HepG2 (cell line): ENCODE measurements at regions not wholly inside any gene's neighbourhood (a gene's known extent, or its start where the extent isn't known, plus 50 kb on each side); places are given as distances from the start of the nearest gene placed in this dataset.

Source experiments
- ATF7 ChIP-seq, 2 experiments: fragments of 450-650 bp in 1 of 2; sonication (generic) in 1 of 2; formaldehyde crosslinking in 1 of 2; IDR thresholded peaks; 2 replicates each; pipeline versions ENCODE4 v1.4.0 to v1.6.1; 2016 to 2020; ENCODE audit warnings: antibody characterized with exemption in 1 of 2, mild to moderate bottlenecking in 1 of 2, missing genetic modification reagents in 1 of 2
- CBX1 ChIP-seq: IDR thresholded peaks from one replicate; pipeline ENCODE4 v1.6.1; 2016; ENCODE audit warnings: antibody characterized with exemption, low read depth
- CC2D1A ChIP-seq: sonication (generic); formaldehyde crosslinking; IDR thresholded peaks from 2 replicates; pipeline ENCODE4 v1.8.1; 2023; ENCODE audit warnings: mild to moderate bottlenecking, missing genetic modification reagents
- DRAP1 ChIP-seq: IDR thresholded peaks from 2 replicates; pipeline ENCODE4 v1.6.1; 2016; ENCODE audit warnings: missing genetic modification reagents, missing compliant biosample characterization
- ERF ChIP-seq: IDR thresholded peaks from 2 replicates; pipeline ENCODE4 v1.6.1; 2018; ENCODE audit warnings: missing biosample characterization, missing genetic modification reagents
- HNRNPL ChIP-seq: fragments of 200-400 bp; formaldehyde crosslinking; IDR thresholded peaks from 2 replicates; pipeline ENCODE4 v1.6.1; 2017; ENCODE audit warnings: mild to moderate bottlenecking, low read depth, low read length
- KDM1A ChIP-seq: IDR thresholded peaks from 2 replicates; pipeline ENCODE4 v1.6.1; 2016; ENCODE audit warnings: missing compliant biosample characterization
- NCOA1 ChIP-seq: sonication (generic); formaldehyde crosslinking; IDR thresholded peaks from 2 replicates; pipeline ENCODE4 v1.9.0; 2021; ENCODE audit warnings: missing genetic modification reagents
- RFXANK ChIP-seq: IDR thresholded peaks from 2 replicates; pipeline ENCODE4 v1.6.1; 2016
- YEATS4 ChIP-seq: sonication (generic); formaldehyde crosslinking; IDR thresholded peaks from 2 replicates; pipeline ENCODE4 v1.4.0; 2020; ENCODE audit warnings: missing genetic modification reagents, borderline replicate concordance
- ZHX2 ChIP-seq, 2 experiments: sonication (generic) in 1 of 2; formaldehyde crosslinking in 1 of 2; IDR thresholded peaks; 2 replicates each; pipeline versions ENCODE4 v1.6.1 to v1.9.0; 2014 to 2022; ENCODE audit warnings: antibody characterized with exemption in 1 of 2, borderline replicate concordance in 1 of 2, inconsistent platforms in 1 of 2, low read depth in 1 of 2, missing genetic modification reagents in 1 of 2
- ZNF142 ChIP-seq: sonication (generic); formaldehyde crosslinking; IDR thresholded peaks from 2 replicates; pipeline ENCODE4 v1.4.0; 2020; ENCODE audit warnings: missing genetic modification reagents
- ZNF292 ChIP-seq: sonication (generic); formaldehyde crosslinking; IDR thresholded peaks from 2 replicates; pipeline ENCODE4 v1.8.1; 2022; ENCODE audit warnings: mild to moderate bottlenecking, low read depth, missing genetic modification reagents, borderline replicate concordance
- ZNF326 ChIP-seq: sonication (generic); formaldehyde crosslinking; IDR thresholded peaks from 2 replicates; pipeline ENCODE4 v1.4.0; 2020; ENCODE audit warnings: missing genetic modification reagents, borderline replicate concordance
- ZNF543 ChIP-seq: sonication (generic); formaldehyde crosslinking; IDR thresholded peaks from 2 replicates; pipeline ENCODE4 v1.4.0; 2020; ENCODE audit warnings: mild to moderate bottlenecking, missing genetic modification reagents
- ZNF615 ChIP-seq: sonication (generic); formaldehyde crosslinking; IDR thresholded peaks from 2 replicates; pipeline ENCODE4 v1.5.0; 2020; ENCODE audit warnings: mild to moderate bottlenecking, missing genetic modification reagents, borderline replicate concordance

DNA sequence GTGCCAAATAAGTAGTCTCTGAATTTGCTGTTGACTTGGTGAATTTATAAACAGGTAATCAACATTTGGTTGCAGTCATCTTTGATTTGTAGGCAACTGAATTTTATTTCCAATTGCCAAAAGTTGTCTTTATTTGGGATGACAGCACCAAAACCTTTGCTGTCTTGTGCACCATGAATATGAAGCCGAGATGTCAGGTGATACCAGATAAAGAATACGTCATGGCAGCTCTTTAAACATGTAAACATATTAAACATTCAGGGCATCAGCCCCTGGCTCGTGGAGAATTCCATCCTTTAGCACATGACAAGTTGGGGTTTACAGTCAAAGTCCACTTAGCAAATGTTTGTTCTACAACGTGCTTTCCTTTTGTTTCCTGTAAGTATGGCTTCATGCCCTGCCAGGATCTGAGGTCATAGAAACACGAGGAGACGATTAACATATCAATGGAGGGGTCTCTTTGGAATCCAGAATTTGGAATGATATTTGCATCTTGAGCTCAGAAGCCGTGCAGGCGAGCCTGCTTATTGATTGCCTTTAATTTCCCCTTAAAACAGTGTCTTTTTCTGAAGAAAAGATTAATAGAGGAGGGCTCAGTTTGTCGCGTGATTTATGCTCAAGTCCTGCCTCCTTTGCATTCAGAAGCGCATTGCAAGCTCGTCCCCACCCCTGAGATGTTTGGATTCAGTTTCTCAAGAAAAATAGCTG is 170.2 kb upstream of the ZNF217 start (continued):
- TF ChIP-seq HNRNPL = no peak
- TF ChIP-seq CC2D1A (CRISPR knock-in tag) = no peak
- TF ChIP-seq ZNF543 (CRISPR knock-in tag) = no peak
- TF ChIP-seq CBX1 = peak; percentile 21
- TF ChIP-seq ZHX2 (IDR thresholded peaks at IDR 0.05; ENCODE audit: low read depth) = peak; percentile 76
- no peak for TF ChIP-seq ZHX2 (CRISPR knock-in tag; IDR thresholded peaks at IDR 0.05; ENCODE audit: borderline replicate concordance)
- TF ChIP-seq ERF = peak; percentile 96; the same call in 1 of the 2 replicates
- peak; percentile 78 for TF ChIP-seq DRAP1 (CRISPR knock-in tag)
- TF ChIP-seq NCOA1 (CRISPR knock-in tag) = peak; percentile 99
- TF ChIP-seq ZNF142 = peak; percentile 90; the same call in 1 of the 2 replicates
- peak; percentile 79; the same call in 1 of the 2 replicates for TF ChIP-seq KDM1A (CRISPR knock-in tag)
- no peak for TF ChIP-seq ZNF615 (CRISPR knock-in tag)
- TF ChIP-seq YEATS4 (CRISPR knock-in tag) = peak; percentile 50; the same call in 1 of the 2 replicates
- peak; percentile 95; the same call in 1 of the 2 replicates for TF ChIP-seq ZNF292
- TF ChIP-seq ATF7 (IDR thresholded peaks at IDR 0.05) = peak; percentile 94
- TF ChIP-seq ATF7 (CRISPR knock-in tag; IDR thresholded peaks at IDR 0.05) = peak; percentile 92
- TF ChIP-seq RFXANK (CRISPR knock-in tag) = peak; percentile 89; the same call in 1 of the 2 replicates
- no peak for TF ChIP-seq ZNF326 (CRISPR knock-in tag)
